Stimulated activated naive CD8-positive, alpha-beta T cell treated with anti-CD3 and anti-CD28 coated beads, Interleukin-15, Interleukin-2, amounts not matched to agents 100 ng/mL and 50 ng/mL, for 24 hours (primary cell): ENCODE measurements at regions not wholly inside any gene's neighbourhood (a gene's known extent, or its start where the extent isn't known, plus 50 kb on each side); places are given as distances from the start of the nearest gene placed in this dataset.
"Not testable (repeated sequence)": the region's sequence is repeated elsewhere in the genome, so short reads cannot be mapped to it uniquely, and the experiment has no call there.

Experiments
- H3K27ac Mint-ChIP-seq: one replicate; pipeline ENCODE4 v1.8.0; 2021; ENCODE audit warnings: mild to moderate bottlenecking, mixed read lengths
- H3K27me3 Mint-ChIP-seq: one replicate; pipeline ENCODE4 v1.8.0; 2021; ENCODE audit warnings: mixed read lengths
- H3K36me3 Mint-ChIP-seq: one replicate; pipeline ENCODE4 v1.8.0; 2021; ENCODE audit warnings: low read depth, mixed read lengths
- H3K4me1 Mint-ChIP-seq: one replicate; pipeline ENCODE4 v1.8.0; 2021; ENCODE audit warnings: low read depth, mixed read lengths
- H3K4me3 Mint-ChIP-seq: one replicate; pipeline ENCODE4 v1.8.0; 2021; ENCODE audit warnings: mild to moderate bottlenecking, mixed read lengths
- H3K9me3 Mint-ChIP-seq: one replicate; pipeline ENCODE4 v1.8.0; 2021; ENCODE audit warnings: mixed read lengths

DNA sequence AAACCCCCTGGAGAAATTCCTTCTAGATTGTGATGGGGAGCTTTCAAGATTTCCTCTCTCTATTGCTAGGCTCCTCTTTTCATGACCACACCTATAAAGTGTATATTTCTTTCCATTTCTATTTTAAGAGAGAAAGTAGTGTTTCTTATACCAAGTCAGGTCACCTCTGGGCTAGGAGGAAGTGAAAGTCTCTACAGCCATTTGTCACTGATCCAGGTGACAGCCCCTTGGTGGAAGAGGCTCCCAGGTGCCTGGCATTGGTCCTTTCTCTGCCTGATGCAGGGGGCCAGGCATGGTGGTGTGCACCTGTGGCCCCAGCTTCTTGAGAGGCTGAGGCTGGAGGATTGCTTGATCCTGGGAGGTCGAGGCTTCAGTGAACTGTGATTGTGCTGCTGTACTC lies 64.7 kb downstream of the DHCR7 start:
- H3K4me3 Mint-ChIP-seq, result no peak overlapping the region
- H3K27ac Mint-ChIP-seq, result no peak overlapping the region
- H3K27me3 Mint-ChIP-seq, result peaks cover 13% of the 10 kb centered on the region
- H3K4me1 Mint-ChIP-seq, result peaks cover 8% of the 10 kb centered on the region
- peaks cover 3% of the 10 kb centered on the region for H3K9me3 Mint-ChIP-seq
- H3K36me3 Mint-ChIP-seq, result no peaks in the 10 kb centered on the region

DNA sequence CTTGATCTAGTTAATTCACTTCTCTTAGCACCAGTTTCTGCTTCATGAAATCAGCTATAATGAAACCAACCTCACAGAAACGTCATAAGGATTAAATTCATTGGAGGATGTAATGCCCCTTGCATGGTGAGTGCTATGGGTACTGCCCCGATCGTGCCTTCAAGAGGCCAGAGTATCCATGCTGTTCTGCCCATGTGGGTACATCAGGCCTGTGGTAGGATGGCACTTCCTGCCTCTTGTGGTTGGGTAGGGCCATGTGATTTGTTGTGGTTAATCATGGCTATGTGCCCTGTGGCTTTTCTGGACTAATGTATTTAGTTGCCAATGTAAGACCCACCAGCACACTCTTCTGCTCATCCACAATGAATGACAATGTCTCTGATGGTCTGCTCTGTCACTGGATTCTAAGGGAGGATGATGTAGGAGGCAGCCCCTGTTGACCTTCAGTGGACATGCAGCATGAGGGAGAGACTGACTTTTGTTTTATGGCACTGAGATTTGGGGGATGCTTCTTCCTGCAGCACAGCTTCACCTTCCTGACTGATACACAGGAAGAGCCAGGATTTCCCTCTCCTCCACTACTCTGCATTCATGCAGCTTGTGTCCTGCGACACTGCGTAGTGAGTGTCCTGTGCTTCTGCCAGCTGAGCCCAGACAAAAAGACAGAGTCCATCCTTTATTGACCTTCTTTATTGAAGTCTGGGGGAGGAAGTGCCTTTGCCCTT lies 66.2 kb downstream of the DHCR7 start:
- no peaks in the 10 kb centered on the region for H3K36me3 Mint-ChIP-seq
- no peak overlapping the region for H3K4me3 Mint-ChIP-seq
- peak overlapping the region; percentile 23 for H3K27ac Mint-ChIP-seq
- H3K4me1 Mint-ChIP-seq, result peaks cover 8% of the 10 kb centered on the region
- H3K27me3 Mint-ChIP-seq, result peaks cover 18% of the 10 kb centered on the region
- peaks cover 3% of the 10 kb centered on the region for H3K9me3 Mint-ChIP-seq

DNA sequence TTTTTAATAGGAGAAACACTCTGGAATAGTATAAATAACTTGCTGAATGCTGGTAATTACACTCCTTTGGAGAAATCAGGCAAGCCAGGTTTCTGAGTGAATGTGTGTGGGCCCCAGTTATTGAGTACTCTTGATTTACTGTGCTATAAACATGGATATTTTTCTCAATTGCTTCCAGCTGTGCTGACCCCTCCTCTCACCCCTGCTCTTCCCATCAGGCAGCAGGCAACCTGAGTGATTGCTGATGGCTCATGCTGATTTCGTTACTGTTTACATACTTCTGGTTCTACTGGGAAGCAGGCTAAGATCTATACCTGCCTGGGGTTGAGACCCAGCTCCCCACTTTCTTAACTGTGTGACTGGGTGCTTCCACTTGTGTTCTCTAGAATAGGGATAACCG lies 68.5 kb downstream of the DHCR7 start:
- H3K27me3 Mint-ChIP-seq, result peaks cover 17% of the 10 kb centered on the region
- H3K36me3 Mint-ChIP-seq, result no peaks in the 10 kb centered on the region
- no peak overlapping the region for H3K27ac Mint-ChIP-seq
- no peak overlapping the region for H3K4me3 Mint-ChIP-seq
- H3K4me1 Mint-ChIP-seq, result peaks cover 8% of the 10 kb centered on the region
- peaks cover 17% of the 10 kb centered on the region for H3K9me3 Mint-ChIP-seq

DNA sequence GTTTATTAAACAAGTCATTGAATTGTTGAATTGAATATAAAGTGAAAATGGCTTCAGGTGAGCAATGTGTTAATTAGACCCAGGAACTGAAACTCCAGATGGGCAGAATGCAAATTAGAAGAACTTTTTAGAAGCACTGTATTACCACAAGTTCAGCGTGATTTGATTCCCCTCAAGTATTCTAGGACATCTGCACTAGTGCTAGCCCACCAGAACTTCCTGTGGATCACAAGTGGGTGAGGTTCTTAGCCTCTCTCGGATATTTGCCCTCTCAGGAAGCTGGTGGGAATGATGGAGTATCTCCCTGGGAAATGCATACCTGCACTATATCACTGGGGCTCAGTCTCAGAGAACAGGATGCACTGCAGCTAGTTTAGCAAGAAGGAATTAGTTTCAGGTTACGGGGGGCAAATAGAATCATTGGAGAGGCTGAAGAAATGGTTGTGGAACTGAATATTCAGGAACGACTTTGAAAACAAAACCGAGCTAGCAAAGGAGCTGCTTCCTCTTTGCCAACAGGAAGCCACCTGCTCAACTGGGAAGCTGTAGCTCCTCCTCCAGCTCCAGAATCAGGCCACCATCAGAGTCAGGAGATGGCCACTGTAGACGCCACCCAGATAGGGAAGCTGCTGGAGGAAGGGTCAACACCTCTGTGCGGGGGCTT lies 74.3 kb downstream of the DHCR7 start:
- Mint-ChIP-seq H3K4me3 (no peak overlapping the region), H3K27ac (no peak overlapping the region), H3K36me3 (no peaks in the 10 kb centered on the region), H3K27me3 (peaks cover 12% of the 10 kb centered on the region), H3K9me3 (peaks cover 17% of the 10 kb centered on the region), H3K4me1 (peaks cover 7% of the 10 kb centered on the region)

DNA sequence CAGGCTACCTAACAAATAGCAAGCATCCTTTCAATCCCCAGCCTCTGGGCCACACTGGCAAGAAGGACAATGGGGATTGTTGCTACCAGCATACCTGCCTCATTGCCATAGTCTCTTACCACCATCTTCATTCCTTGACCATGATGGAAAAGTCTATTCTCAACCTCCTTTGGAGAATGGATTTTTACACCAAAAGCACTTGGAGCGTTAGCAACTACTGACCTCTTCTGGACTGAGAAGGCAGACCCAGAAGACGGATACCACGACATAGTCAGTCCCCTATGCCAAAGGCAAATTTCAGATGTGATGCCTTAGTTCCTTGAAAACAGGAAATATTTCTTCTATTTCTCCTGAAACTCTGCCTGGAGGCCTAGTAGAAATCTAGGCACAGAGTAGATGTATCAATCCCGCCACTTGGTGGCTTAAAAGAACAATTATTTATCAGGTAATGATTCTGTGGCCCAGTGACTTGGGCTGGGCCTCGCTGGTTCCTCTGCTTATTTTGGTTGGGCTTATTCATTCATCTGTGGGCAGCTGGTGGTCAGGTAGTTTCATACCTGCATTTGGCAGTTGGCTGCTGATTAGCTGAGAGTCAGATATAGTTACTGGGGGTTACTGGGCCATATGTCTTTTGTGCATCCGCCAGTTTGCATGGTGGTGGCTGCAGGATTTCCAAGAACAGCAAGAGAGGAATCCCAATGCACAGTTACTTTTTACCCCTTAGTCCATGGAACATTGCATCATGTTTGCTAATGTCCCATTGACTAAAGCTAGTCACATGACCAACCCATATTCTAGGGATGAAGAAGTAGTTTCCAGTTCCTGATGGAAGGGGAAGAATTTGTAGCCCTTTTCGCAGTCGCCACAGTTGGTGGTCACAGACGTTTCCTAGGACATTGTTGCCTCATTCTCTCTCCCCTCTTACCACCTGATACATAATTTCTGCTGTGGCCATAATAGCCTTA lies 75.2 kb downstream of the DHCR7 start:
- H3K27ac Mint-ChIP-seq, result no peak overlapping the region
- H3K4me1 Mint-ChIP-seq, result peaks cover 7% of the 10 kb centered on the region
- H3K27me3 Mint-ChIP-seq, result peaks cover 4% of the 10 kb centered on the region
- H3K4me3 Mint-ChIP-seq, result no peak overlapping the region
- peaks cover 15% of the 10 kb centered on the region for H3K9me3 Mint-ChIP-seq
- no peaks in the 10 kb centered on the region for H3K36me3 Mint-ChIP-seq

DNA sequence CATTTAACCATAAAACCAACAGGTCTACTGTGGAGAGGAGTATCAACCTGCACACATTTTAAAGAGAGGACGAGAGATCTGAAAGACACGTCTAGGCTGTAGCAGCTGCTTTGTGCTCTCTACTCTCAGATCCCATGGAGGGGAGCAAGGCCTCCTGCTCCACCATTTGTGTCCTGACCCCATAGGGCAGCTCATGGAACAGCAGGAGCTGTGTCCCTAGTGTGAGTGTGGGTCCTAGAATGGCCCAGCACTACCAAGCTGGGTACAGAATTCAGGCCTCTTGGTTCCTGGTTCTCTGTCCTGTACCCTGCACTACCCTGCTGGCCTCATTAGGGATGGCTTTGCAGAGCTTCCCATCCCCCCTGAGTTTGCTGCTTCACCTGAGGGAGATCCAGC lies 76.5 kb downstream of the DHCR7 start:
- Mint-ChIP-seq H3K9me3 (peaks cover 14% of the 10 kb centered on the region), H3K36me3 (no peaks in the 10 kb centered on the region), H3K4me1 (peaks cover 7% of the 10 kb centered on the region), H3K27ac (no peak overlapping the region), H3K27me3 (peaks cover 3% of the 10 kb centered on the region), H3K4me3 (no peak overlapping the region)

DNA sequence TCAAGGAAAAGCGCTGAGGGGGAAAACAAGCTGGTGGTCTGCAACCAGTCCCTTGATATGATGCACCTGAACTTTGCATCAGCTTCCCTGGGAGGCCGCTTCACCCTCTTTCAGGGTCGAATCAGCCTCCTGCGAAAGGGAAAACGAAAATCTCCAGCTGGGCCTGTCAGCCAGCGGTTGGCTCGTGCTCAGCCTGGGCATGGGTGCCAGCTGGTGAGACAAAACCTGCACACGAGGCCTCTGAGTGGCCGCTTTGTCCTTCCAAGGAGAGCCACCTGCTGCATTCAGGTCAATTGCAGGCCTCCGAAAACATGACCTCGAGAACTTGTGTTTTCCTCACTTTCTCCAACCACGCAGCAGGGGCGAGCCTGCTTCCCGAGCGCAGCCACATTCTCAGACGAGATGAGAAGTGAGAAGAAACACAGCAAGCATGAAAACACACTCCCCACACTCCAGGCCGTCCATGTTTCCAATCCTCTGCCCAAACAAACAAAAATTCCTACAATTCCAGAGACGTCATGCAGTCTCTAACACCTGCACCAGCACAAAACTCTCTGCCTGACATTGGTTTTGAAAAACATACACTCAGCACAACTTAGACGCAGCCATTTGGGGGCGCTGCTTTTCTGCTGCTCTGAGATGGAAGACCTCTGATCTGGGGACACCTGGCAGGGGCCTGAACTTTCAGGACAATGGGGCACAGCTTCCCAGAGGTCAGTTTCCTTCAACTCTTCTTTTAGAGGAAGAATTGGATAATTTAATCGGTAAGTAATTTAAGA lies 77.1 kb downstream of the DHCR7 start:
- H3K27ac Mint-ChIP-seq, result no peak overlapping the region
- no peak overlapping the region for H3K4me3 Mint-ChIP-seq
- H3K36me3 Mint-ChIP-seq, result no peaks in the 10 kb centered on the region
- H3K27me3 Mint-ChIP-seq, result peaks cover 2% of the 10 kb centered on the region
- H3K9me3 Mint-ChIP-seq, result peaks cover 8% of the 10 kb centered on the region
- H3K4me1 Mint-ChIP-seq, result peaks cover 7% of the 10 kb centered on the region

DNA sequence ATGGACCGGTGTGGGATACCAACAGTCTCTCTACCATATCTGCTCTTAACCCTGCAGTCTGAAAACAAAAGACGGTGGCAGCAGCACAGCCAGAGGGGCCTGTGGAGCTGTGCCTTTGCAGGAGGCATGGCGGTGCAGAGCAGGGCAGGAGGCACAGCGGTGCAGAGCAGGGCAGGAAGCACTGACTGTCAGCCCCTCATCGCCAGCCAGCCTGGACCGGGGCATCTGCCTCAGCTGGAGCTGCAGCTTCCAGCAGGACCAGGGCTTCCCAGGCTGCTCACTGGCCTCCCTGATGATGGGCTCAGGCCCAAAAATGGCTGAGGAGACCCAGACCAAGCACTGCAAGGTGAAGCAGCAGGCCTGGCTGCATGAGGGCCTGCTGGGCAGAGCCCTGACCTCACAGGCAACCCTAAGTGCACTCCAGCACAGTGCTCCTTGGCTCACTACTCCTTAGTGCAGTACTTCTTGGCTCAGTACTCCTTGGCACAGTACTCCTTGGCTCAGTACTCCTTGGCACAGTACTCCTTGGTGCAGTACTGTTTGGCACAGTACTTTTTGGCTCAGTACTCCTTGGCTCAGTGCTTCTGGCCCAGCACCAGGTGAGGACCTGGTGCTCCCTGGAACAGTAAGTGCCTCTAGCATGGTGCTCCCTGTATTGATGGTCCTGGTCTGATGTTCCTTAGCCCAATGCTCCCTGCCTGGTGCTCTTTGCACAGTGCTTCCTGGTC lies 78.0 kb downstream of the DHCR7 start:
- Mint-ChIP-seq H3K4me3 (no peak overlapping the region), H3K36me3 (no peaks in the 10 kb centered on the region), H3K4me1 (peaks cover 7% of the 10 kb centered on the region), H3K27me3 (no peaks in the 10 kb centered on the region), H3K9me3 (peaks cover 5% of the 10 kb centered on the region), H3K27ac (no peak overlapping the region)

DNA sequence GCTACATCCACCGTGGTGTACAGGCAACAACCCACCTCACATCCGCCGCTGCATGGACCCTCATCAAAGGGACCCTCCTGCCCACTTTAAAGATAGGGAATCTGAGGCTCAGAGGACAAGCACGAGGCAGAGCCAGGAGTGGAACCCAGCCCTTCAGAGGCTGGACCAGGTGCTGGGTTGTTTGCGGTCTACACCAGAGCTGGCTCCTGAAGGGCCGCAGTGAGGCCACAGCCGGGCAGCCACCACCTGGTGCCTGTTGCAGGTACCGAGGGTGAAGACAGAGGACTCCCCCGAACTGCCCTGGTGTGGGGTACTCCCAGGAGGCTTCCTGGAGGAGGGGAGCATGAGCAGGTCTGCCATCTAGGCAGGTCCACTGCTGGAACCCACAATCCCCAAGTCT lies 78.8 kb downstream of the DHCR7 start:
- H3K4me3 Mint-ChIP-seq, result no peak overlapping the region
- H3K9me3 Mint-ChIP-seq, result no peaks in the 10 kb centered on the region
- H3K4me1 Mint-ChIP-seq, result peaks cover 7% of the 10 kb centered on the region
- H3K27ac Mint-ChIP-seq, result no peak overlapping the region
- H3K27me3 Mint-ChIP-seq, result no peaks in the 10 kb centered on the region
- H3K36me3 Mint-ChIP-seq, result no peaks in the 10 kb centered on the region

DNA sequence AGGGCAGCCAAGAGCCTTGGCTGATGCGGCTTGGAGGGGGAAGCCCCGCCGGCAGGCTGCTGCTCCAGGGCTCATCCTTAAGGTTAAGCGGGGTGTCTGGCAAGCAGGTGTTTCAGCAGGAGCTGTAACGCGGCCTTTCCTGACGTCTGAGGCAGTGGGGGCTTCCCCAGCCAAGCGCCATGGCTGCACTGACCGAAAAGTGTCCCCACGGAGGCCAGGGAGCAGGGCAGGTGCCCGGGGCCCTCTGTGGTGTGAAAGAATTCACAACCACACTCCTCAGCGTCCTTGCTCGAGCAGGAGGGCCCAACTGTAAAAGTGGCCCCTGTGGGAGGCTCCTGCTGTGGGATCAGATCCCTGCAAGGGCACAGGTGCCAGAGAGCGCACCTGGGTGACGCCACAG lies 79.2 kb downstream of the DHCR7 start:
- no peak overlapping the region for H3K27ac Mint-ChIP-seq
- H3K9me3 Mint-ChIP-seq, result no peaks in the 10 kb centered on the region
- no peak overlapping the region for H3K4me3 Mint-ChIP-seq

DNA sequence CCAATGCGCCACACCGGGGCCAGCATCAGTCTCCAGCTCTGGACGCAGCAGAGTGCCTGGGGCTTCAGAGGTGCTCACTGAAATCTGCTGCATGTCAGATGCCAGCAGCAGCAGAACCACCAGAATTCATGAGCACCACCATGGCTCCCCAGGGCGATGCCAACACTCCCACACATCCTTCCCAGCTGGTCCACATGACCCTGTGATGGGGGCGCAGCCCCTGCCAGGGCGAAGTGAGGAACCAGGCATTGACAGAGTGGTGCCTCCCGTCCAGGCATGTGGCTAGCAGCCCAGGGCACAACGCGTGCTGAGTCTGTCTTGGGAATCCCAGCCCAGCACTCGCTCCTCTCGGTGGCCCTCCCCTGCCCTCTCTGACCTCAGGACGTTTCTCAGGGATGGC lies 80.4 kb downstream of the DHCR7 start:
- Mint-ChIP-seq H3K27me3 (no peaks in the 10 kb centered on the region), H3K9me3 (no peaks in the 10 kb centered on the region), H3K36me3 (no peaks in the 10 kb centered on the region), H3K4me3 (no peak overlapping the region), H3K27ac (no peak overlapping the region), H3K4me1 (no peaks in the 10 kb centered on the region)

More for the DNA sequence above, 79.2 kb downstream of the DHCR7 start:
- Mint-ChIP-seq H3K36me3 (no peaks in the 10 kb centered on the region), H3K27me3 (no peaks in the 10 kb centered on the region), H3K4me1 (peaks cover 5% of the 10 kb centered on the region)

DNA sequence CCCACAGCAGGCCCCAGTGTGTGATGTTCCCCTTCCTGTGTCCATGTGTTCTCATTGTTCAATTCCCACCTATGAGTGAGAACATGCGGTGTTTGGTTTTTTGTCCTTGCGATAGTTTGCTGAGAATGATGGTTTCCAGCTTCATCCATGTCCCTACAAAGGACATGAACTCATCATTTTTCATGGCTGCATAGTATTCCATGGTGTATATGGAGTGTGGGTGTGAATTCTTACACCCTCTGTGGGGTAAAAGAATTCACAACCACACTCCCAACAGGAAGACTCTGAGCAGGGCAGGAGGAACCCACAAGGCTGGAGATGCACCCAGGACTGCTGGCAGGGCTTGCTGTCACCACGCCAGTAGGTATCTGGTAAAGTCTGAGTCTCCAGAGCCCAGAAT lies 80.9 kb downstream of the DHCR7 start:
- not testable (repeated sequence) for H3K4me1 Mint-ChIP-seq, H3K4me3 Mint-ChIP-seq, H3K9me3 Mint-ChIP-seq, H3K27me3 Mint-ChIP-seq, H3K27ac Mint-ChIP-seq, H3K36me3 Mint-ChIP-seq

DNA sequence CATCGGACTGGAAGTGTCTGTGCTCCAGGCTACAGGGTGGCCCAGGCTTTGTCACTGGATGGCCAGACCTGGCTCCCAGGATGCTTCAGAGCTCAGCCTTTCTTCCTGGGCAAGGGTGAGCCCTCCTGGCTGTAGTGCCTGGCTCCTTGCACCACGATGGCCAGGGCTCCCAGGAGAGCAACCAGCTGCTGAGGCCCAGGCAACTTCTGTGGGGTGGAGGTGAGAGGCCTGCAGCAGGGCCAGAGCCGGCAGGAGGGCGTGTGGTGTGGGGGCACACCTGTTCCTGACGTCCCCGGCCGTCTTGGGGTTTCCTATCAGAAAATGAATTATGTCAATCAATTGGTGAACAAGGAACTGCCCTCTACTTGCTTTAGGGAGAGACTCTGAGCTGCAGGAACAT lies 82.1 kb downstream of the DHCR7 start:
- Mint-ChIP-seq H3K4me3 (no peak overlapping the region), H3K27ac (no peak overlapping the region), H3K9me3 (no peaks in the 10 kb centered on the region), H3K27me3 (no peaks in the 10 kb centered on the region), H3K36me3 (no peaks in the 10 kb centered on the region), H3K4me1 (no peaks in the 10 kb centered on the region)

DNA sequence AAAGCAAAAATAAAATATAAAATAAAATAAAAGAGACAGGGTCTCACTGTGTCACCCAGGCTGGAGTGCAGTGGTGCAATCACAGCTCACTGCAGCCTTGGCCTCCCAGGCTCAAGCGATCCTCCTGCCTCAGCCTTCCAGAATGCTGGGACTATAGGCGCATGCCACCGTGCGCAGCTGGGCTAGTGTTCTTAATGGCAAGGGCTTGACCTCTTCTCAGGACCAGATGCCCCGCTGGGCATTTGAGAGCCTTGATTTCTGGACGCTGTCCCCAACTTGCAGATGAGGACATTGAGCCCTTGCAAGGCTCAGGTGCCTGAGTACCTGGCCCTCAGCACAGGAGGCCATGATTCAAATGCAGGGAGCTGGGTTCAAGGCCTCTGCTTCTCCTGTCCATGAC lies 82.6 kb downstream of the DHCR7 start:
- Mint-ChIP-seq H3K27me3 (no peaks in the 10 kb centered on the region), H3K9me3 (no peaks in the 10 kb centered on the region), H3K36me3 (no peaks in the 10 kb centered on the region), H3K4me3 (no peak overlapping the region), H3K4me1 (no peaks in the 10 kb centered on the region), H3K27ac (no peak overlapping the region)
